Neural progenitor cell (in vitro differentiated cells): ENCODE measurements at regions not wholly inside any gene's neighbourhood (a gene's known extent, or its start where the extent isn't known, plus 50 kb on each side); places are given as distances from the start of the nearest gene placed in this dataset.

Experiments used
- DNase-seq: peaks from one replicate; pipeline ENCODE4 v3.0.0-alpha.2; 2016; ENCODE audit warnings: low spot score
- H2AFZ ChIP-seq: fragments of 200-600 bp; sonication (generic); replicated peaks from 2 replicates; pipeline ENCODE4 v1.6.1; 2016; ENCODE audit warnings: antibody characterized with exemption
- H3F3A ChIP-seq: fragments of 200-600 bp; sonication (generic); 2 replicates; pipeline ENCODE4 v1.6.1; 2016; ENCODE audit warnings: antibody characterized with exemption, low read depth
- H3K27ac ChIP-seq: fragments of 200-600 bp; sonication (generic); 2 replicates; pipeline ENCODE4 v1.5.1; 2016; ENCODE audit warnings: mild to moderate bottlenecking
- H3K27me3 ChIP-seq: fragments of 200-600 bp; sonication (generic); 2 replicates; pipeline ENCODE4 v1.6.1; 2016; ENCODE audit warnings: mild to moderate bottlenecking, moderate library complexity
- H3K36me3 ChIP-seq: fragments of 200-600 bp; sonication (generic); 2 replicates; pipeline ENCODE4 v1.5.1; 2016
- H3K4me1 ChIP-seq: fragments of 200-600 bp; sonication (generic); 2 replicates; pipeline ENCODE4 v1.6.1; 2016; ENCODE audit warnings: mixed run types
- H3K4me2 ChIP-seq: fragments of 200-600 bp; sonication (generic); 2 replicates; pipeline ENCODE4 v1.6.1; 2016
- H3K4me3 ChIP-seq: fragments of 200-600 bp; sonication (generic); 2 replicates; pipeline ENCODE4 v1.5.1; 2016
- H3K79me2 ChIP-seq: fragments of 200-600 bp; sonication (generic); 2 replicates; pipeline ENCODE4 v1.6.1; 2016; ENCODE audit warnings: low read depth
- H3K9ac ChIP-seq: fragments of 200-600 bp; sonication (generic); 2 replicates; pipeline ENCODE4 v1.6.1; 2016
- H3K9me3 ChIP-seq: fragments of 200-600 bp; sonication (generic); 2 replicates; pipeline ENCODE4 v1.5.1; 2016; ENCODE audit warnings: low read depth
- H4K20me1 ChIP-seq: fragments of 200-600 bp; sonication (generic); 2 replicates; pipeline ENCODE4 v1.6.1; 2016; ENCODE audit warnings: low read depth
- H3K27ac Mint-ChIP-seq: 3 replicates; pipeline ENCODE4 v1.8.0; 2021; ENCODE audit warnings: mixed read lengths
- H3K27me3 Mint-ChIP-seq: 2 replicates; pipeline ENCODE4 v1.8.0; 2022; ENCODE audit warnings: low read depth, mild to moderate bottlenecking, inconsistent platforms, moderate library complexity, mixed read lengths; ENCODE audit not compliant: insufficient read depth
- H3K36me3 Mint-ChIP-seq: 3 replicates; pipeline ENCODE4 v1.8.0; 2021; ENCODE audit warnings: mixed read lengths
- H3K4me1 Mint-ChIP-seq: 3 replicates; pipeline ENCODE4 v1.8.0; 2021; ENCODE audit warnings: mixed read lengths
- H3K4me3 Mint-ChIP-seq: 3 replicates; pipeline ENCODE4 v1.8.0; 2021; ENCODE audit warnings: mild to moderate bottlenecking, moderate library complexity, mixed read lengths
- H3K9me3 Mint-ChIP-seq: 3 replicates; pipeline ENCODE4 v1.8.0; 2020; ENCODE audit warnings: mixed read lengths
- CTCF ChIP-seq: fragments of 200-600 bp; sonication (generic); IDR thresholded peaks from 2 replicates; pipeline ENCODE4 v1.5.1; 2017; ENCODE audit warnings: antibody characterized with exemption, mild to moderate bottlenecking
- EZH2 ChIP-seq: fragments of 200-600 bp; sonication (generic); IDR thresholded peaks from 2 replicates; pipeline ENCODE4 v1.6.1; 2017; ENCODE audit warnings: antibody characterized with exemption, mild to moderate bottlenecking, moderate library complexity
- EZH2phosphoT487 ChIP-seq: fragments of 200-600 bp; sonication (generic); IDR thresholded peaks from 2 replicates; pipeline ENCODE4 v1.6.1; 2017; ENCODE audit warnings: antibody characterized with exemption

- H3K4me1 Mint-ChIP-seq = peaks cover 5% of the 10 kb centered on the region
- H3K27me3 Mint-ChIP-seq = no peaks in the 10 kb centered on the region
- H3K4me3 Mint-ChIP-seq = no peak overlapping the region
- no peak overlapping the region for H3K4me2 ChIP-seq
- H3F3A ChIP-seq = no peaks in the 10 kb centered on the region
- no peak overlapping the region for H3K27ac Mint-ChIP-seq
- no peaks in the 10 kb centered on the region for H3K79me2 ChIP-seq
- H3K27me3 ChIP-seq = no peaks in the 10 kb centered on the region
- DNase-seq = no peak
- H3K36me3 Mint-ChIP-seq = no peaks in the 10 kb centered on the region
- no peak overlapping the region for H3K4me3 ChIP-seq
- no peaks in the 10 kb centered on the region for H3K4me1 ChIP-seq
- H3K27ac ChIP-seq = no peak overlapping the region
- H3K9me3 ChIP-seq = no peaks in the 10 kb centered on the region
- no peak overlapping the region for H2AFZ ChIP-seq
- no peaks in the 10 kb centered on the region for H3K36me3 ChIP-seq
- no peaks in the 10 kb centered on the region for H3K9me3 Mint-ChIP-seq
- no peaks in the 10 kb centered on the region for H4K20me1 ChIP-seq
- no peak overlapping the region for H3K9ac ChIP-seq
- TF ChIP-seq EZH2phosphoT487 = no peak
- no peak for TF ChIP-seq EZH2
- TF ChIP-seq CTCF = no peak
These were observed 63.8 kb upstream of the ANKH start for GRCh38 chr5:14935341-14935740.

GRCh38 chr5:14932902-14933469 lies 61.4 kb upstream of the ANKH start:
- Histone ChIP-seq H2AFZ (no peak overlapping the region), H4K20me1 (no peaks in the 10 kb centered on the region), H3F3A (no peaks in the 10 kb centered on the region), H3K4me1 (no peaks in the 10 kb centered on the region), H3K79me2 (no peaks in the 10 kb centered on the region), H3K27me3 (no peaks in the 10 kb centered on the region), H3K36me3 (no peaks in the 10 kb centered on the region), H3K9me3 (no peaks in the 10 kb centered on the region), H3K9ac (no peak overlapping the region), H3K4me3 (no peak overlapping the region), H3K27ac (no peak overlapping the region), H3K4me2 (no peak overlapping the region)
- Mint-ChIP-seq H3K4me3 (no peak overlapping the region), H3K27ac (no peak overlapping the region), H3K9me3 (no peaks in the 10 kb centered on the region), H3K36me3 (no peaks in the 10 kb centered on the region), H3K27me3 (peaks cover 4% of the 10 kb centered on the region), H3K4me1 (peaks cover 5% of the 10 kb centered on the region)
- DNase-seq = no peak
- TF ChIP-seq EZH2 = no peak
- TF ChIP-seq EZH2phosphoT487 = no peak
- TF ChIP-seq CTCF = no peak

GRCh38 chr5:14930486-14930885 lies 58.9 kb upstream of the ANKH start:
- no peak overlapping the region for H3K9ac ChIP-seq
- no peaks in the 10 kb centered on the region for H4K20me1 ChIP-seq
- no peaks in the 10 kb centered on the region for H3K9me3 Mint-ChIP-seq
- H3K4me1 ChIP-seq = no peaks in the 10 kb centered on the region
- no peak overlapping the region for H3K27ac ChIP-seq
- no peak overlapping the region for H3K4me3 Mint-ChIP-seq
- no peaks in the 10 kb centered on the region for H3K27me3 ChIP-seq
- H3K9me3 ChIP-seq = no peaks in the 10 kb centered on the region
- no peak overlapping the region for H3K4me2 ChIP-seq
- H2AFZ ChIP-seq = no peak overlapping the region
- no peaks in the 10 kb centered on the region for H3K36me3 Mint-ChIP-seq
- DNase-seq = no peak
- H3K4me3 ChIP-seq = no peak overlapping the region
- H3K27ac Mint-ChIP-seq = no peak overlapping the region
- no peaks in the 10 kb centered on the region for H3K4me1 Mint-ChIP-seq
- H3K79me2 ChIP-seq = no peaks in the 10 kb centered on the region
- TF ChIP-seq EZH2phosphoT487 = no peak
- no peaks in the 10 kb centered on the region for H3K36me3 ChIP-seq
- H3K27me3 Mint-ChIP-seq = peaks cover 4% of the 10 kb centered on the region
- no peaks in the 10 kb centered on the region for H3F3A ChIP-seq

- Histone ChIP-seq H3K4me1 (no peaks in the 10 kb centered on the region), H3K4me3 (no peak overlapping the region), H3K9ac (no peak overlapping the region), H3K79me2 (no peaks in the 10 kb centered on the region), H3F3A (no peaks in the 10 kb centered on the region), H3K27me3 (no peaks in the 10 kb centered on the region), H2AFZ (no peak overlapping the region), H3K9me3 (no peaks in the 10 kb centered on the region), H3K27ac (no peak overlapping the region), H4K20me1 (no peaks in the 10 kb centered on the region), H3K4me2 (no peak overlapping the region), H3K36me3 (no peaks in the 10 kb centered on the region)
- Mint-ChIP-seq H3K27ac (no peak overlapping the region), H3K4me1 (no peaks in the 10 kb centered on the region), H3K27me3 (peaks cover 4% of the 10 kb centered on the region), H3K36me3 (no peaks in the 10 kb centered on the region), H3K4me3 (no peak overlapping the region), H3K9me3 (no peaks in the 10 kb centered on the region)
- TF ChIP-seq CTCF (no peak), EZH2 (no peak), EZH2phosphoT487 (no peak)
- no peak for DNase-seq
These were observed 57.9 kb upstream of the ANKH start for GRCh38 chr5:14929293-14930065.
